ENCODE measurements at regions not wholly inside any gene's neighbourhood (a gene's known extent, or its start where the extent isn't known, plus 50 kb on each side); places are given as distances from the start of the nearest gene placed in this dataset.

- no peak for TF ChIP-seq CTCF (conservative IDR thresholded peaks at IDR 0.05)
- no peak for TF ChIP-seq ZFX (IDR thresholded peaks at IDR 0.05)
- H3K27ac ChIP-seq, result no peak overlapping the region; the same call in 1 of the 2 replicates
Measured at GRCh38 chr2:160634436-160634835, 140.8 kb upstream of the RBMS1 start.

- no peak for TF ChIP-seq ZFX (IDR thresholded peaks at IDR 0.05)
- no peak for TF ChIP-seq CTCF (conservative IDR thresholded peaks at IDR 0.05)
Measured at GRCh38 chr2:160635488-160635887, 141.9 kb upstream of the RBMS1 start.

GRCh38 chr2:160639472-160639871 is 145.9 kb upstream of the RBMS1 start:
- TF ChIP-seq CTCF (conservative IDR thresholded peaks at IDR 0.05) (no peak), ZFX (IDR thresholded peaks at IDR 0.05) (no peak)
- no peak overlapping the region for H3K27ac ChIP-seq

More at GRCh38 chr2:160635488-160635887, 141.9 kb upstream of the RBMS1 start:
- no peak overlapping the region for H3K27ac ChIP-seq

- TF ChIP-seq ZFX (IDR thresholded peaks at IDR 0.05) (no peak), CTCF (conservative IDR thresholded peaks at IDR 0.05) (no peak)
- no peak overlapping the region for H3K27ac ChIP-seq
Measured at GRCh38 chr2:160646684-160647444, 153.3 kb upstream of the RBMS1 start.

GRCh38 chr2:160647967-160648685 is 154.5 kb upstream of the RBMS1 start:
- no peak overlapping the region for H3K27ac ChIP-seq
- TF ChIP-seq ZFX (IDR thresholded peaks at IDR 0.05) (no peak), CTCF (conservative IDR thresholded peaks at IDR 0.05) (no peak)

- TF ChIP-seq CTCF (conservative IDR thresholded peaks at IDR 0.05) (no peak), ZFX (IDR thresholded peaks at IDR 0.05) (no peak)
- H3K27ac ChIP-seq, result no peak overlapping the region
Measured at GRCh38 chr2:160649698-160650097, 156.1 kb upstream of the RBMS1 start.

Data from C4-2B (cell line).